IMR-90 (cell line): ENCODE measurements at regions not wholly inside any gene's neighbourhood (a gene's known extent, or its start where the extent isn't known, plus 50 kb on each side); places are given as distances from the start of the nearest gene placed in this dataset.

Experiments used
- ATAC-seq: fragments of 200-7000 bp; cut with Tn5 transposase; 2 replicates; pipeline ENCODE4 v1.9.1; 2020; ENCODE audit warnings: low read depth, mild to moderate bottlenecking, moderate library complexity
- BruUV-seq: library from RNA; stranded (reverse); fragments of 400-500 nt; replicated peaks from 2 replicates; lab custom pipeline; 2021; lab: Mats Ljungman, UMichigan
- CTCF ChIA-PET: fragments of 300-600 bp; formaldehyde crosslinking; extraction: SDS; loops from one replicate; lab custom pipeline; 2021; ENCODE audit warnings: antibody characterized with exemption; lab: Yijun Ruan, JAX
- POLR2A ChIA-PET: fragments of 300-600 bp; sonication (Branson Sonifier 250); formaldehyde crosslinking; loops from one replicate; lab custom pipeline; 2022; ENCODE audit warnings: antibody characterized with exemption; ENCODE audit not compliant: unreplicated experiment; lab: Charles Lee
- DNase-seq: peaks from one replicate; pipeline ENCODE4 v3.0.0; 2013
- H2AFZ ChIP-seq: replicated peaks from 2 replicates; pipeline ENCODE3; 2013; ENCODE audit warnings: low read length, mild to moderate bottlenecking; ENCODE audit not compliant: poor library complexity
- H2AK5ac ChIP-seq: 2 replicates; pipeline ENCODE4 v1.6.1; 2013; ENCODE audit warnings: low read depth, low read length, inconsistent platforms
- H2AK9ac ChIP-seq: replicated peaks from 2 replicates; pipeline ENCODE3; 2013; ENCODE audit warnings: mild to moderate bottlenecking, low read depth, low read length, moderate library complexity; ENCODE audit not compliant: poor library complexity
- H2BK120ac ChIP-seq: 2 replicates; pipeline ENCODE4 v1.6.1; 2013; ENCODE audit warnings: low read depth, low read length, inconsistent platforms
- H2BK15ac ChIP-seq: 3 replicates; pipeline ENCODE4 v1.6.1; 2013; ENCODE audit warnings: low read depth, low read length, inconsistent platforms
- H2BK20ac ChIP-seq: 2 replicates; pipeline ENCODE4 v1.6.1; 2013; ENCODE audit warnings: low read depth, mild to moderate bottlenecking, inconsistent platforms, low read length, moderate library complexity
- H2BK5ac ChIP-seq: 2 replicates; pipeline ENCODE4 v1.6.1; 2013; ENCODE audit warnings: mild to moderate bottlenecking, low read depth, low read length, inconsistent platforms; ENCODE audit not compliant: poor library complexity, severe bottlenecking
- H3K14ac ChIP-seq: replicated peaks from 2 replicates; pipeline ENCODE4 v1.6.1; 2013; ENCODE audit warnings: low read depth, low read length, inconsistent platforms
- H3K18ac ChIP-seq: 2 replicates; pipeline ENCODE4 v1.6.1; 2013; ENCODE audit warnings: low read depth, low read length, control low read depth
- H3K23ac ChIP-seq: 2 replicates; pipeline ENCODE4 v1.6.1; 2013; ENCODE audit warnings: low read depth, low read length, inconsistent platforms
- H3K27ac ChIP-seq: 2 replicates; pipeline ENCODE4 v1.5.1; 2013; ENCODE audit warnings: mild to moderate bottlenecking, control low read depth, low read length; ENCODE audit not compliant: insufficient read depth
- H3K27me3 ChIP-seq: 2 replicates; pipeline ENCODE4 v1.6.1; 2013; ENCODE audit warnings: low read length; ENCODE audit not compliant: control insufficient read depth, insufficient read depth
- H3K36me3 ChIP-seq: 2 replicates; pipeline ENCODE4 v1.6.1; 2013; ENCODE audit warnings: low read length, mixed read lengths; ENCODE audit not compliant: control insufficient read depth, insufficient read depth
- H3K4ac ChIP-seq: 2 replicates; pipeline ENCODE4 v1.6.1; 2013; ENCODE audit warnings: low read depth, low read length, inconsistent platforms
- H3K4me1 ChIP-seq: 2 replicates; pipeline ENCODE4 v1.6.1; 2013; ENCODE audit warnings: low read length, mixed read lengths; ENCODE audit not compliant: control insufficient read depth, insufficient read depth
- H3K4me2 ChIP-seq: 2 replicates; pipeline ENCODE4 v1.6.1; 2013; ENCODE audit warnings: low read depth, mild to moderate bottlenecking, control low read depth, low read length, moderate library complexity
- H3K4me3 ChIP-seq: 2 replicates; pipeline ENCODE4 v1.5.1; 2013; ENCODE audit warnings: low read depth, mild to moderate bottlenecking, control low read depth, low read length, moderate library complexity; ENCODE audit not compliant: insufficient read depth
- H3K56ac ChIP-seq: 2 replicates; pipeline ENCODE4 v1.6.1; 2013; ENCODE audit warnings: low read length, inconsistent platforms; ENCODE audit not compliant: insufficient read depth; ENCODE audit errors: extremely low read depth
- H3K79me1 ChIP-seq, 2 experiments: 2 replicates each; pipeline ENCODE4 v1.6.1; 2013; ENCODE audit warnings: low read length in 2 of 2, inconsistent platforms in 1 of 2, low read depth in 1 of 2
- H3K9ac ChIP-seq: 2 replicates; pipeline ENCODE4 v1.6.1; 2013; ENCODE audit warnings: low read depth, low read length, control low read depth
- H3K9me1 ChIP-seq: 2 replicates; pipeline ENCODE4 v1.6.1; 2013; ENCODE audit warnings: low read length, inconsistent platforms; ENCODE audit not compliant: insufficient read depth
- H3K9me3 ChIP-seq: 2 replicates; pipeline ENCODE4 v1.6.1; 2013; ENCODE audit warnings: low read length; ENCODE audit not compliant: control insufficient read depth, insufficient read depth
- H4K20me1 ChIP-seq: 2 replicates; pipeline ENCODE4 v1.6.1; 2013; ENCODE audit warnings: low read length, inconsistent platforms; ENCODE audit not compliant: insufficient read depth
- H4K5ac ChIP-seq: 2 replicates; pipeline ENCODE4 v1.6.1; 2013; ENCODE audit warnings: mild to moderate bottlenecking, low read depth, low read length, control low read depth
- H4K8ac ChIP-seq, 2 experiments: 2 replicates each; pipeline ENCODE4 v1.6.1; 2013; ENCODE audit warnings: low read depth in 2 of 2, low read length in 2 of 2, control low read depth in 1 of 2, inconsistent platforms in 1 of 2
- H4K91ac ChIP-seq: 2 replicates; pipeline ENCODE4 v1.6.1; 2013; ENCODE audit warnings: low read depth, low read length, inconsistent platforms; ENCODE audit not compliant: insufficient read depth
- NFE2L2 ChIP-seq: fragments of 150-350 bp; IDR thresholded peaks from 2 replicates; pipeline ENCODE4 v1.6.1; 2016; ENCODE audit warnings: low read depth, mild to moderate bottlenecking, low read length
- WGBS, 2 experiments: methylation state at CpG; one replicate each; pipeline versions ENCODE4 v1.1.5 to v1.1.7; 2013; ENCODE audit warnings: missing lambda C conversion rate in 2 of 2; ENCODE audit not compliant: insufficient read length in 1 of 2; ENCODE audit errors: extremely low coverage in 2 of 2; 5-methylcytosine and 5-hydroxymethylcytosine counted together
- dilution Hi-C: fragments of 300-500 bp; cut with HindIII; formaldehyde crosslinking; loops from one replicate; pipeline ENCODE4 v1.14.3; 2018; ENCODE audit warnings: low sequenced_read_pairs; ENCODE audit not compliant: unreplicated experiment
- in situ Hi-C: fragments of 300-500 bp; cut with MboI; formaldehyde crosslinking; loops from 3 replicates; pipeline ENCODE4 v1.14.3; 2019; ENCODE audit warnings: low sequenced_read_pairs, inconsistent platforms, mixed read lengths
- intact Hi-C: fragments of 100-400 bp; cut with micrococcal nuclease; formaldehyde crosslinking; loops from 2 replicates; pipeline ENCODE4 v1.10.0; 2022
- TF ChIP-seq, protein P1 (sequence below): conservative IDR thresholded peaks from 2 replicates; pipeline ENCODE4 v1.5.1; 2012; ENCODE audit warnings: mild to moderate bottlenecking, low read depth, low read length, improper control_type of control experiment

DNA sequence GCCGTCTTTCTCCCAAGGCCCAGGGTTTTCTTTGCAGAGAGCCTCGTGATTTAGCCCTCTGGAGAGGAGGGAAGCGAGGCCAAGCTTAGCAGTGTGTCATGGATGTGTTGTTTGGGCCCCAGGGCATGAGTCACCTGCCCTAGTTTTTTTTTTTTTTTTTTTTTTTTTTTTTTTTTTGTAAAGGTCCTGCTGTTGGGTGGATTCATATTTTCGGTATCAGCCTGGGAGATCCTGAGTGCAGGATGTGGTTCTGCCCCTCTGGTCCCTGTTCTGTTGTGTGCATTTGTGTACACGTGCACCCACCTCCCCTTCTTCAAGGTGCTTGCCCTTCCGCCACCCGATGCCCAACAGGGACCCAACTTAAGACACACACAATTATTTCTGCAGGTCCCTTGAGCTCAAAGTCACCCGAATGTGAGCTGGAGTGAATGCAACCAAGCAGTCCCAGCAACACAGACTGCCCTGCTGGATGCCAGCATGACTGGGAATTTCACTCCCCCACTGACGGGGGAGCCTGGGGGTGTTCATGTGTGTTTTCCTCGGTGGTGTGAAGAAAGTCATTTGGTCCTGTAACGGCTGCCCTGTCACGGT is 265.8 kb upstream of the TNRC6C start:
- Histone ChIP-seq H2BK15ac (no peak overlapping the region), H2BK20ac (no peak overlapping the region), H2BK120ac (no peak overlapping the region), H3K14ac (no peak overlapping the region), H2AK9ac (no peak overlapping the region), H2AK5ac (no peak overlapping the region), H2BK5ac (no peak overlapping the region), H4K91ac (no peak overlapping the region), H4K5ac (no peak overlapping the region), H3K4ac (no peak overlapping the region), H3K23ac (no peak overlapping the region), H2AFZ (no peak overlapping the region), H3K27ac (no peak overlapping the region), H3K56ac (no peak overlapping the region), H3K9ac (no peak overlapping the region), H3K4me1 (no peaks in the 10 kb centered on the region), H4K20me1 (no peaks in the 10 kb centered on the region), H3K9me3 (no peaks in the 10 kb centered on the region), H3K9me1 (no peaks in the 10 kb centered on the region), H3K27me3 (peaks cover 53% of the 10 kb centered on the region), H3K18ac (no peak overlapping the region), H3K79me1 (no peaks in the 10 kb centered on the region), H4K8ac (no peak overlapping the region), H3K4me2 (no peak overlapping the region), H3K4me3 (no peak overlapping the region), H3K36me3 (no peaks in the 10 kb centered on the region)
- in situ Hi-C loops (no loop called here), dilution Hi-C loops (no loop called here), intact Hi-C loops (no loop called here)
- DNase-seq = peak; percentile 9
- ATAC-seq = no peak
- POLR2A ChIA-PET = no interaction called here
- BruUV-seq = no TSS peak
- CTCF ChIA-PET = no interaction called here
- TF ChIP-seq, protein P1, sequence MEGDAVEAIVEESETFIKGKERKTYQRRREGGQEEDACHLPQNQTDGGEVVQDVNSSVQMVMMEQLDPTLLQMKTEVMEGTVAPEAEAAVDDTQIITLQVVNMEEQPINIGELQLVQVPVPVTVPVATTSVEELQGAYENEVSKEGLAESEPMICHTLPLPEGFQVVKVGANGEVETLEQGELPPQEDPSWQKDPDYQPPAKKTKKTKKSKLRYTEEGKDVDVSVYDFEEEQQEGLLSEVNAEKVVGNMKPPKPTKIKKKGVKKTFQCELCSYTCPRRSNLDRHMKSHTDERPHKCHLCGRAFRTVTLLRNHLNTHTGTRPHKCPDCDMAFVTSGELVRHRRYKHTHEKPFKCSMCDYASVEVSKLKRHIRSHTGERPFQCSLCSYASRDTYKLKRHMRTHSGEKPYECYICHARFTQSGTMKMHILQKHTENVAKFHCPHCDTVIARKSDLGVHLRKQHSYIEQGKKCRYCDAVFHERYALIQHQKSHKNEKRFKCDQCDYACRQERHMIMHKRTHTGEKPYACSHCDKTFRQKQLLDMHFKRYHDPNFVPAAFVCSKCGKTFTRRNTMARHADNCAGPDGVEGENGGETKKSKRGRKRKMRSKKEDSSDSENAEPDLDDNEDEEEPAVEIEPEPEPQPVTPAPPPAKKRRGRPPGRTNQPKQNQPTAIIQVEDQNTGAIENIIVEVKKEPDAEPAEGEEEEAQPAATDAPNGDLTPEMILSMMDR = no peak
- TF ChIP-seq NFE2L2 = no peak
- 100% methylated on average over 3 of the region's 12 CpGs; no CpG with 5 or more reads in 1 of the 2 experiments for WGBS, 2 experiments
